ENCODE measurements at regions not wholly inside any gene's neighbourhood (a gene's known extent, or its start where the extent isn't known, plus 50 kb on each side); places are given as distances from the start of the nearest gene placed in this dataset.

GRCh38 chr4:124277691-124278090, 434.8 kb downstream of the ANKRD50 start:
- DNase-seq (ENCODE audit: low spot score) = no peak

GRCh38 chr4:124278477-124278876, 434.1 kb downstream of the ANKRD50 start:
- no peak for DNase-seq (ENCODE audit: low spot score)
- no peak for TF ChIP-seq CTCF (IDR thresholded peaks at IDR 0.05)
- H3K27ac ChIP-seq = no peak overlapping the region
- H3K4me3 ChIP-seq = no peak overlapping the region

More at GRCh38 chr4:124277691-124278090, 434.8 kb downstream of the ANKRD50 start:
- Histone ChIP-seq H3K27ac (no peak overlapping the region), H3K4me3 (no peak overlapping the region)
- TF ChIP-seq CTCF (IDR thresholded peaks at IDR 0.05) = no peak

GRCh38 chr4:124279741-124280140, 432.8 kb downstream of the ANKRD50 start:
- Histone ChIP-seq H3K27ac (no peak overlapping the region), H3K4me3 (no peak overlapping the region)
- TF ChIP-seq CTCF (IDR thresholded peaks at IDR 0.05) = no peak
- DNase-seq (ENCODE audit: low spot score) = no peak

GRCh38 chr4:124282301-124282898, 430.1 kb downstream of the ANKRD50 start:
- no peak for TF ChIP-seq CTCF (IDR thresholded peaks at IDR 0.05)
- DNase-seq (ENCODE audit: low spot score) = no peak
- Histone ChIP-seq H3K27ac (no peak overlapping the region), H3K4me3 (no peak overlapping the region)

GRCh38 chr4:124288706-124289486, 423.6 kb downstream of the ANKRD50 start:
- no peak overlapping the region for H3K27ac ChIP-seq
- DNase-seq (ENCODE audit: low spot score) = no peak
- H3K4me3 ChIP-seq = no peak overlapping the region
- no peak for TF ChIP-seq CTCF (IDR thresholded peaks at IDR 0.05)

- no peak for TF ChIP-seq CTCF (IDR thresholded peaks at IDR 0.05)
- Histone ChIP-seq H3K4me3 (no peak overlapping the region), H3K27ac (no peak overlapping the region)
- no peak for DNase-seq (ENCODE audit: low spot score)
Measured at GRCh38 chr4:124290678-124291077, 421.9 kb downstream of the ANKRD50 start.

- no peak for DNase-seq (ENCODE audit: low spot score)
- H3K4me3 ChIP-seq = no peak overlapping the region
- H3K27ac ChIP-seq = no peak overlapping the region
- no peak for TF ChIP-seq CTCF (IDR thresholded peaks at IDR 0.05)
Measured at GRCh38 chr4:124295413-124295812, 417.1 kb downstream of the ANKRD50 start.

Measured in coronary artery (tissue), 2 donors.